ENCODE measurements at regions not wholly inside any gene's neighbourhood (a gene's known extent, or its start where the extent isn't known, plus 50 kb on each side); places are given as distances from the start of the nearest gene placed in this dataset.
"Not testable (repeated sequence)": the region's sequence is repeated elsewhere in the genome, so short reads cannot be mapped to it uniquely, and the experiment has no call there.

GRCh38 chr2:226475650-226476049 lies 324.0 kb downstream of the IRS1 start:
- no peak for DNase-seq

GRCh38 chr2:226474131-226474530 lies 325.5 kb downstream of the IRS1 start:
- DNase-seq = no peak

- DNase-seq = no peak
Measured at GRCh38 chr2:226471987-226472470, 327.6 kb downstream of the IRS1 start.

DNA sequence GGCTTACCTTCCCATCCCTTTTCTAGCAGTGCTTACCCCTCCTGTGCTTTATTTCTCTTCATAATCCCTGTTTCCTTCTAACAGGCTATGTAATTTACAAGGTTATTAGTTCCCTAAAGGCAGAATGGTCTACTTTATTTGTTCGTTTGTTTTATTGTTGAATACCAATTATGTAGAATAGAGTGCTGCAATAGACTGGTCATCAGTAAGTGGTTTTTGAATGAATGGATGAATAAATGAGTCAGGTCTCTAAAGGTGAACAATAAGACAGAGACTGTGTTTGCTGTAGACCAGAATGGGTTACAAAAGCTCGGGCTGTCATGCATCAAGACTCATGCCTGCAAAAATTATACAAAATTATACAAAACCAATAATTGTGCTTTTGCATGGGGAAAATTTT lies 332.0 kb downstream of the IRS1 start:
- DNase-seq = no peak

GRCh38 chr2:226467221-226467620 lies 332.4 kb downstream of the IRS1 start:
- DNase-seq = no peak

DNA sequence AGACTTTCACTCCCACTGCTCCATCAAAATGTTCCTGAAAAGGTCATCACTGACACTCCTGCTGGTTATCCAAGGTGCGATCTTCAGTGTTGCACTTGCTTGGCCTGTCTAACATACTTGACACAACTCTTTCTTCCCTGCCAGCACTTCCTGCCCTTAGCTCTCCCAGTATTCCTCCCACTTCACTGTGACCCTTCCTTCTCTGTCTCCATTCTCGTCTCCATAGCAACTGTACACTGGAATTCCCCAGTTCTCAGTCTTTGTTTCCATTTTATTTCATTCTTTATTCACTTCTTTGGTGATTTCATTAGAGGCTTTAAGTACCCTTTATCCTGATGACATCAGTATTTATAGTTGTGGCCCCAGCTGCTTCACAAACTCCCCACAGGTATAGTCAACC lies 333.0 kb downstream of the IRS1 start:
- no peak for DNase-seq

DNA sequence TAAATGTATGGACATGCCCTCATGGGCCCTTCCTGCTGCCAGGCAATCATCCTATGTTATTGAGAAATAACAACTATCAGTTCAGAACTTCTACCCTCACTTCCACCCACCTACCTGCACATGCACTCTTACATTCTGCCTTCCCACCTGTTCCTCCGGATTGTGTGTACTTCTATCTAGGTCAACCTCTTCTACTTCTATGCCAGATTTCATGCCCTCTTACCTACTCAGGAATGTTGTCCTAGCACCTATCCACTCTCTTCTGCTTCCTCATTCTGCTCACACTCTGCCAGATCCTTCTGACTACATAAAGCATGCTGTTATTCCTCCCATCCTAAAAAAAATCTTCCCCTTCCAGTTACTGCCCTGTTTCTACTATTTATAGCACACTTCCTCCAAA lies 333.5 kb downstream of the IRS1 start:
- no peak for DNase-seq

DNA sequence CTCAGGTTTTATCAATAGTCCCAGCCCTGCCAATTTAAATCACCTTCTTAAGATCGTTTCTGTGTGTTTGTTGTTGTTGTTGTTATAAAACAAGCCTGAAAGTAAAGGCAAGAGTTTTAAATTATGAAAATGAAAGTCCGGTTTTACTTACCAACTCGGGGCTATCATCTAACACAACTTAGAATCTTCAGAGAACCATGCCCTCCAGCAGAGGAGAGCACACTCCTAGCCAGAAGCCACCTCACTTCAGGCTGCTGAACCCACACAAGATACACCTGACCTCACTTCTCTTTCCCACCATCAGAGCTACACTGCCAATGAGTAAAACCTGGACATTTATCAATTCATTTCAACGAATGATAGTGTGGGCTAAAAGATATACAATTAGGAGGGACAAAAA lies 335.2 kb downstream of the IRS1 start:
- no peak for DNase-seq

DNA sequence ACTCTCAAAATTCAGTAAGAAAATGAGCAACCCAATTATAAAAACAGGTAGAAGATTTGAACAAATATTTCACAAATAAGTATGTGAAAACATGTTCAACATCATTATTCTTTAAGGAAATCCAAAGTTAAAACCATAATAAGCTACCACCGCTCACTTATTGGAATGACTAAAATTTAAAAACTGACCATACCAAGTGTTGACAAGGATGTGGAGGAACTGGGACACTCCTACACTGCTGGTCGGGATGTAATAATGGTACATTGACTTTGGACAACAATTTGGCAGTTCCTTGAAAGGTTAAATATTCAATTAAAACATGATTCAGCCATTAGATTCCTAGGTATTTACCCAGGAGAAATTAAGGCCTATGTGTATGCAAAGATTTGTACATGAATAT lies 336.5 kb downstream of the IRS1 start:
- DNase-seq = no peak

DNA sequence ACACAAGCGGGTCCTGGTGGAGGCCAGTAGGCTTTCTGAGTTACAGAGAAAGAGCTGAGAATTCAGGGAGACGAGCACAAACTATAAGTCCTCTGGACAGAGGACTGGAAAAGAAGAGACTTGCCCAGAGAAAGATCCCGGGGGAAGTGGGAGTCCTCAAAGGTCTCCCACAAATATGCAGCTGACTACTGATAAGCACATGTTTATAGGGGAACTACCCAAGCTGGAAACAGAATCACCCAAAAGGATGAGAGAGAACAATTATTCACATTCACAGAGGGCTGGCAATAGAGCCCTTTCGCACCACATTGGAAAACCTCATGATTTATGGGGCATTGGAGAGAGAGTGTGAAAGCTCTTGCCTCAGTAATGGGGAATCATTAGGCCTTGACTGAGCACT lies 337.6 kb downstream of the IRS1 start:
- no peak for DNase-seq

DNA sequence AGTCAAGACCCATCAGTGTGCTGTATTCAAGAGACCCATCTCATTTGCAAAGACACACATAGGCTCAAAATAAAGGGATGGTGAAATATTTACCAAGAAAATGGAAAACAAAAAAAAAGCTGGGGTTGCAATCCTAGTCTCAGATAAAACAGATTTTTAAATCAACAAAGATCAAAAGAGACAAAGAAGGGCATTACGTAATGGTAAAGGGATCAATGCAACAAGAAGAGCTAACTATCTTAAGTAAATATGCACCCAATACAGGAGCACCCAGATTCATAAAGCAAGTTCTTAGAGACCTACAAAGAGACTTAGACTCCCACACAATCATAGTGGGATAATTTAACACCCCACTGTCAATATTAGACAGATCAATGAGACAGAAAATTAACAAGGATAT lies 343.5 kb downstream of the IRS1 start:
- DNase-seq = not testable (repeated sequence)

DNA sequence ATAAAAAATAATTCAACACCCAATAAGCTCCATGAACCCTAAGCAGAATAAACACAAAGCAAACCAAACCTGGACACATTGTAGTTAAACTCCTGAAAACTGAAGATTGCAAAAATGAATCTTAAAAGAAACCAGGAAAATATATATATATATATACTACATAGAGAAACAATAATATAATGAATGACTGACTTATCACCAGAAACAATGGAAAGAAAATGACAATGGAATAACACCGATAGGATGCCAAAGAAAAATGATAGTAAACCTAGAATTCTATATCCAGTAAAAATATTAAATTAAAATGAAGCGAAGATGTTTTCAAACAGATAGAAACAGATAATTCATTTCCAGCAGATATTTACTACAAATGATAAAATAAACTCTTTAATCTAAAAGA lies 346.9 kb downstream of the IRS1 start:
- no peak for DNase-seq

- DNase-seq = no peak
Measured at GRCh38 chr2:226451486-226451885, 348.1 kb downstream of the IRS1 start.

GRCh38 chr2:226450141-226450540 lies 349.5 kb downstream of the IRS1 start:
- no peak for DNase-seq

- no peak for DNase-seq
Measured at GRCh38 chr2:226447338-226448300, 352.0 kb downstream of the IRS1 start.

DNA sequence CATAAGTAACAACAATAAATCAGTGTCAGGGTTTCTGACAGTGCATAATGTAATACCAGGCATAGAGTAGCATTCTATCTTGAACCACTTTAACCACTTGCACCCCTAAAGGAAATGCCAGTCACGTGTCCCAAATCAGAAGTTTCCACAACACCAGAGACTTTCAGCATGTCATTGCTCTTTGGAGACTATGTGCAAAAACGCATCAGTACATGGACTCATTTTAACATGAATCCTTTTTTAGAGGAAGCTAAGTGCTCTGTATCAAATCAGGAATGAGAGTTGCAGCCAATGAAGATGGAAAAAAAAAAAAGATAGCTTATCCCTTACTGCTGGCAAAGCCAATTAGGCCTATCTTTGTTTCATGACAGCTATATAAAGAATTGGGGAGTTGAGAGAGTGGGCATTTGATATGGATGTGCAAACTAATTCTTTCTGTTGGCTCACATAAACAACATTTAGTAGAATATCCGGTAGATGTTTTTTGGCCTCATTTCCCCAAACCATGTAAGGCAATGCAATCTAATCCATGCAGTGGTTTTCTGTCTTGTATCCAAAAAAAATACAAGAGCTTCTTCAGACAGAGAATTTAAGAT lies 353.1 kb downstream of the IRS1 start:
- DNase-seq = no peak

DNA sequence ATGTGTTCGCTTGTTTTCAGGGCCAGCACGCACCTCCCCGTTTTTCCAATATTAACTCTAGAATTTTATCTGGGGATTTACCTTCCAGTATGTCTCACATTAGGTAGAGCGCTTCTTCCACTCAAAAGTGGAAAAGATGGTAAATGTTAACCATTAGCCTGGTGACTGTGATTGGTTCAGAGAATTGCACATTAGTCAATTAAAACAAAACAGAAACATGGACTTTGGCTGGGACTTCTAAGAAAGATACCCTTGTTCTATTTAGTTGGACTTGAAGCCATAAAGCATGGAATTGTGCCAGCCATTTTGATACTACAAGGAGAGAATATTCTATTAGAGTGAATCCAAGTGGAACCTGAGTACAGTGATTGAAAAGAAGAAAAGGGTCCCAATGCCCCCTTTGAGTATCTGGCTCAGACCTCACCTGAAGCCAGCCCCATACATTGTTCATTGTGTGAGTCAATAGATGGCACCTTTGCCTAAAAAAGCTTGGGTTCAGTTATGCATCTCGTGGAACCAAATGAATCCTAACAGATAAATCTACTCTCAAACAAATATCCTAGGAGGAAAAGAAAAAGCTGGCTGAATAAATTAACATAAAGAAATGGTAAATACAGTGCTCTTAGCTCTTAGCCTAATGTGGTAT lies 354.3 kb downstream of the IRS1 start:
- no peak for DNase-seq

GRCh38 chr2:226443112-226443511 lies 356.5 kb downstream of the IRS1 start:
- DNase-seq = no peak

GRCh38 chr2:226440127-226440918 lies 359.3 kb downstream of the IRS1 start:
- no peak for DNase-seq

DNA sequence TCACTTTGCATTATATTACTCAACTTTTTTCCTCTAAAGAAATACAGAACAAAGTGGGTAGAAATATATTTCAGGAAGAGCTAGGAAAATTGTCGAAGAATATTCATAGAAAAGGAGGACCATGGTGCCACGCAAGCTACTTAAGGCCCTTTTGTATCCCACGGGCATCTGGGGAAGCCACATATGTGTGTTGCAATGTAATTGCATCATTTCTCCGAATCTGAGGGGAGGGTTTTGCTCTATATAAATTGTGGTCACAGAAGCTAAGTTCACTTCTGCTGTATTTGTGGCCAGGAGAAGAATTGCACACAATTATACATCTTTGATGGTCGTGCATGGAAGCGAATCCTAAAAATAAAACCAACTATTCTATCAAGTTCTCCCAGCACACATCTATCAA lies 360.3 kb downstream of the IRS1 start:
- no peak for DNase-seq

DNA sequence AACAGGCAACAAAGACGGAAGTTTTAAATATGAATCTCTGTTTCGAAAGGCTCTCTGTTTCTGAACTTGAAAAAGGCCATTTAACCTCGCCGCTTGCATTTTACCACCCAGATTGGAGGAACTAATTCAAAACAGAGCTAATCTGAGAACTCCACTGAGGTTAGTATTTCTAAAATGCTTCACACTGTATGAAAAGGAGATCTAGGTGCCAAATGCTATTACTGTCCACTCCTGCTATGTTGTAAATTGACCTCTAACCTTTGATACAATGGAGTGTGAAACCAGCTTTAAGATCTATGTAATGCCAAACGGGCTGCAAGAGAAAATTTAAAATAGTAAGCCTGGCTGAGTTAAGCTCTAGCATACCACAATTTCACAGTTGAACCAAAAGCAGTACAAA lies 364.5 kb downstream of the IRS1 start:
- DNase-seq = no peak

DNA sequence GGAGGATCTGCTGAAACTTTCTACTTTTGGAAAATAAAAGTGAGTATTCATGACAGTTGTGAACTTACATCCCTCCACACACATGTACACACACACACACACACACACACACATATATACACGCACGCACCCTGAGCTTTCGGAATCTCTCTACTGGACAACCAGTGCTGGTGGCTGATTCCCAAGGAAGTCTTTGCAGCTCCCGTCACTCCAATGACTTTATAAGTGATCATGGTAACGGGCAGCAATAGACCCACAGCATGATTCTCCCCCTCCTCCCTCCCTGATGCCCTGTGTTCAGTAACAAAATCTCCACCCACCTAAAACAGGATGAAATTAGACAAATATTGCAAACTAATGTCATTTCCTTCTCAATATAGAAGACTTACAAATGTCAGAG lies 364.9 kb downstream of the IRS1 start:
- DNase-seq = no peak

Measured in muscle of arm (tissue), 1 donor.